GM12878 (cell line): ENCODE measurements at regions not wholly inside any gene's neighbourhood (a gene's known extent, or its start where the extent isn't known, plus 50 kb on each side); places are given as distances from the start of the nearest gene placed in this dataset.

ENCODE experiments used
- ATAC-seq: fragments of 200-7000 bp; cut with Tn5 transposase; 3 replicates; pipeline ENCODE4 v1.9.1; 2020; ENCODE audit warnings: mild to moderate bottlenecking, moderate library complexity
- BruUV-seq: library from RNA; stranded (reverse); fragments of 400-500 nt; replicated peaks from 2 replicates; lab custom pipeline; 2021; lab: Mats Ljungman, UMichigan
- CTCF ChIA-PET: fragments of 300-600 bp; sonication (Branson Sonifier 250); formaldehyde crosslinking; extraction: SDS; loops from one replicate; lab custom pipeline; 2021; ENCODE audit warnings: inconsistent platforms; lab: Yijun Ruan, JAX
- POLR2A ChIA-PET: fragments of 350-600 bp; formaldehyde crosslinking; extraction: SDS; loops from one replicate; lab custom pipeline; 2021; ENCODE audit warnings: inconsistent platforms; lab: Charles Lee
- RAD21 ChIA-PET: fragments of 300-600 bp; sonication (Branson Sonifier 250); formaldehyde crosslinking; loops from one replicate; lab custom pipeline; 2023; ENCODE audit warnings: antibody characterized with exemption; ENCODE audit not compliant: unreplicated experiment; lab: Charles Lee
- SMC1A ChIA-PET: fragments of 300-600 bp; sonication (Branson Sonifier 250); formaldehyde crosslinking; loops from one replicate; lab custom pipeline; 2023; ENCODE audit not compliant: unreplicated experiment, uncharacterized antibody; lab: Charles Lee
- DNase-seq: peaks from one replicate; pipeline ENCODE4 v3.0.0-alpha.2; 2011; ENCODE audit warnings: low read depth, low spot score
- FAIRE-seq: peaks from 3 replicates; lab custom pipeline; 2011; peaks lifted over from hg19 to GRCh38; lab: Jason Lieb, UNC
- H2AFZ ChIP-seq: 2 replicates; pipeline ENCODE4 v1.6.0; 2011; ENCODE audit warnings: low read depth, low read length, control low read depth; ENCODE audit not compliant: control insufficient read depth
- H3K27ac ChIP-seq: 2 replicates; pipeline ENCODE4 v1.5.1; 2011; ENCODE audit warnings: control low read depth; ENCODE audit not compliant: control insufficient read depth, insufficient read depth
- H3K27me3 ChIP-seq, 2 experiments: replicated peaks in 1 of 2; 2 replicates each; pipeline versions ENCODE4 v1.6.0 to v1.6.1; 2011; ENCODE audit warnings: low read length in 1 of 2; ENCODE audit not compliant: control insufficient read depth in 2 of 2, insufficient read depth in 2 of 2
- H3K36me3 ChIP-seq, 2 experiments: 2 replicates each; pipeline ENCODE4 v1.5.1; 2011; ENCODE audit warnings: low read length in 1 of 2; ENCODE audit not compliant: control insufficient read depth in 2 of 2, insufficient read depth in 2 of 2
- H3K4me1 ChIP-seq: 2 replicates; pipeline ENCODE4 v1.6.1; 2011; ENCODE audit warnings: mild to moderate bottlenecking, low read length, moderate library complexity, mixed read lengths; ENCODE audit not compliant: control insufficient read depth, insufficient read depth
- H3K4me2 ChIP-seq: 2 replicates; pipeline ENCODE4 v1.6.0; 2011; ENCODE audit warnings: control low read depth; ENCODE audit not compliant: control insufficient read depth, insufficient read depth
- H3K4me3 ChIP-seq: fragments of 200-600 bp; sonication (generic); 2 replicates; pipeline ENCODE4 v1.5.1; 2016
- H3K79me2 ChIP-seq: 2 replicates; pipeline ENCODE4 v1.6.0; 2011; ENCODE audit warnings: low read length; ENCODE audit not compliant: control insufficient read depth, insufficient read depth
- H3K9ac ChIP-seq: 2 replicates; pipeline ENCODE4 v1.8.0; 2011; ENCODE audit warnings: low read length, control low read depth, mixed read lengths; ENCODE audit not compliant: control insufficient read depth, insufficient read depth
- H3K9me3 ChIP-seq: replicated peaks from 3 replicates; pipeline ENCODE4 v1.5.1; 2011; ENCODE audit warnings: mild to moderate bottlenecking, low read length; ENCODE audit not compliant: control insufficient read depth, insufficient read depth
- H4K20me1 ChIP-seq: 2 replicates; pipeline ENCODE4 v1.6.0; 2011; ENCODE audit not compliant: control insufficient read depth, insufficient read depth
- ATF3 ChIP-seq: IDR thresholded peaks from 2 replicates; pipeline ENCODE4 v1.6.1; 2011; ENCODE audit warnings: low read depth, mild to moderate bottlenecking, low read length, moderate library complexity, borderline replicate concordance; ENCODE audit errors: extremely low read depth
- BHLHE40 ChIP-seq, 2 experiments: fragments of 450-650 bp in 1 of 2; IDR thresholded peaks; 2 replicates each; pipeline ENCODE4 v1.6.1; 2011 to 2017; ENCODE audit warnings: low read depth in 2 of 2, borderline replicate concordance in 1 of 2, improper control_type of control experiment in 1 of 2, low read length in 1 of 2, mild to moderate bottlenecking in 1 of 2
- CBFB ChIP-seq: IDR thresholded peaks from 2 replicates; pipeline ENCODE4 v1.6.1; 2016; ENCODE audit warnings: antibody characterized with exemption, low read depth
- CHD1 ChIP-seq: IDR thresholded peaks from 2 replicates; pipeline ENCODE4 v1.6.1; 2012; ENCODE audit warnings: low read depth, low read length, improper control_type of control experiment
- DPF2 ChIP-seq: fragments of 450-650 bp; IDR thresholded peaks from 2 replicates; pipeline ENCODE4 v1.6.1; 2017; ENCODE audit warnings: mild to moderate bottlenecking
- ESRRA ChIP-seq: IDR thresholded peaks from 2 replicates; pipeline ENCODE4 v1.6.1; 2012; ENCODE audit warnings: mild to moderate bottlenecking, low read length, improper control_type of control experiment
- FOXK2 ChIP-seq: fragments of 450-650 bp; IDR thresholded peaks from 2 replicates; pipeline ENCODE4 v1.6.1; 2017; ENCODE audit warnings: mild to moderate bottlenecking, moderate library complexity
- KLF5 ChIP-seq: fragments of 450-650 bp; IDR thresholded peaks from 2 replicates; pipeline ENCODE4 v1.6.1; 2014; ENCODE audit warnings: mild to moderate bottlenecking; ENCODE audit not compliant: partially characterized antibody
- NR2F1 ChIP-seq: fragments of 450-650 bp; conservative IDR thresholded peaks from 2 replicates; pipeline ENCODE4 v1.6.1; 2017; ENCODE audit warnings: mild to moderate bottlenecking
- SIX5 ChIP-seq: IDR thresholded peaks from 2 replicates; pipeline ENCODE4 v1.6.1; 2011; ENCODE audit warnings: mild to moderate bottlenecking, low read depth, low read length, moderate library complexity; ENCODE audit not compliant: severe bottlenecking
- SREBF1 ChIP-seq: IDR thresholded peaks from 2 replicates; pipeline ENCODE4 v1.6.1; 2012; ENCODE audit warnings: mild to moderate bottlenecking, low read length
- SUZ12 ChIP-seq: fragments of 200-600 bp; sonication (generic); IDR thresholded peaks from one replicate; pipeline ENCODE4 v1.6.1; 2018; ENCODE audit warnings: antibody characterized with exemption, mild to moderate bottlenecking; ENCODE audit not compliant: unreplicated experiment
- USF2 ChIP-seq: IDR thresholded peaks from 2 replicates; pipeline ENCODE4 v1.6.1; 2011; ENCODE audit warnings: low read depth, low read length, improper control_type of control experiment, borderline replicate concordance
- WGBS: methylation state at CpG from one replicate; pipeline ENCODE4 v1.1.6; 2016; ENCODE audit warnings: low lambda C conversion rate; ENCODE audit not compliant: insufficient replicate concordance, insufficient coverage; ENCODE audit errors: missing lambda C conversion rate; 5-methylcytosine and 5-hydroxymethylcytosine counted together
- in situ Hi-C: fragments of 300-500 bp; cut with MboI; formaldehyde crosslinking; loops from 9 replicates; pipeline ENCODE4 v1.14.3; 2018; ENCODE audit warnings: mixed read lengths
- intact Hi-C: fragments of 100-400 bp; cut with micrococcal nuclease; formaldehyde crosslinking; loops from one replicate; pipeline ENCODE4 v1.14.2; 2022; ENCODE audit not compliant: unreplicated experiment

DNA sequence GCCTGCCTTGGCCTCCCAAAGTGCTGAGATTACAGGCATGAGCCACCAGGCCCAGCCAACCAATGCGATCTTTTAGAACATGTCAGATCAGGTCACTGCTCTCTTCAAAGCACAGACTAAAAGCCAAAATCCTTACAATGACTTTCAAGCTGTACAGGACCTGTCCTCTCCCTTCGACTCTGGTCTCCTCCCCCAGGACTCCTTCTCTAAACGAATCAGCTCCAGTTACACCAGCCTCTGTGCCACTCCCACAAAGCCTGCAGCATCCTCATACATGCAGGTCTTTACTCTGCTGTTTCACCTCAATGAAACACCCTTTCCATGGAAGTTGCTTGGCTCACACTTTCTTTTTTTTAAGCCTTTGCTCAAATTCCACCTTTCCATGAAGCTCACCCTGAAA lies 436.0 kb downstream of the METTL4 start:
- no peak overlapping the region for H3K4me3 ChIP-seq
- ChIA-PET RAD21 (no interaction called here), SMC1A (interaction anchor here (1.0 to 1.6 kb wide), 2 partner anchors 9 to 410 kb away, joined by 3 read pairs; no protein-coding TSS in a partner anchor), CTCF (interaction anchor here (0.8 to 1.4 kb wide), 3 partner anchors 13 to 29 kb away, joined by 3 read pairs; no protein-coding TSS in a partner anchor)
- ATAC-seq (no peak), FAIRE-seq (no peak)
- H3K36me3 ChIP-seq = no peaks in the 10 kb centered on the region
- no peaks in the 10 kb centered on the region for H4K20me1 ChIP-seq
- in situ Hi-C loops (no loop called here), intact Hi-C loops (no loop called here)
- no TSS peak for BruUV-seq
- H2AFZ ChIP-seq = no peak overlapping the region
- no peak overlapping the region for H3K4me2 ChIP-seq
- no peaks in the 10 kb centered on the region for H3K4me1 ChIP-seq
- no peak overlapping the region for H3K9ac ChIP-seq
- H3K27ac ChIP-seq = no peak overlapping the region
- no peaks in the 10 kb centered on the region for H3K9me3 ChIP-seq
- TF ChIP-seq BHLHE40 (IDR thresholded peaks at IDR 0.05; ENCODE audit: borderline replicate concordance in 1 of 2, low read depth in 2 of 2, low read length in 1 of 2) = no peak
- TF ChIP-seq NR2F1 = no peak
- no peak for TF ChIP-seq DPF2
- TF ChIP-seq ESRRA = no peak
- TF ChIP-seq KLF5 = no peak
- no peak for TF ChIP-seq USF2
- no peak for TF ChIP-seq ATF3
- TF ChIP-seq SREBF1 = no peak
- TF ChIP-seq SIX5 = no peak
- TF ChIP-seq SUZ12 = no peak
- no peak for TF ChIP-seq FOXK2
- TF ChIP-seq CHD1 = no peak
- TF ChIP-seq CBFB = no peak
- TF ChIP-seq, all 136 proteins: peak for 0
- POLR2A ChIA-PET = no interaction called here
- no peaks in the 10 kb centered on the region for H3K79me2 ChIP-seq
- 13% methylated on average over 3 of the region's 3 CpGs for WGBS
- DNase-seq = no peak
- no peaks in the 10 kb centered on the region for H3K27me3 ChIP-seq
